Duodenal mucosa (tissue), 2 donors: ENCODE measurements at regions not wholly inside any gene's neighbourhood (a gene's known extent, or its start where the extent isn't known, plus 50 kb on each side); places are given as distances from the start of the nearest gene placed in this dataset.

Experiments used
- H3K27ac ChIP-seq: one replicate; pipeline ENCODE4 v1.7.0; 2013; ENCODE audit warnings: low read depth, low read length
- H3K27me3 ChIP-seq, 2 donors: one replicate each; pipeline ENCODE4 v1.7.0; 2013; ENCODE audit warnings: low read length in 2 of 2, control low read depth in 1 of 2; ENCODE audit not compliant: insufficient read depth in 2 of 2, control insufficient read depth in 1 of 2
- H3K36me3 ChIP-seq, 2 donors: one replicate each; pipeline ENCODE4 v1.7.0; 2013; ENCODE audit warnings: low read length in 2 of 2, control low read depth in 1 of 2; ENCODE audit not compliant: insufficient read depth in 2 of 2, control insufficient read depth in 1 of 2
- H3K4me1 ChIP-seq, 2 donors: one replicate each; pipeline ENCODE4 v1.7.0; 2013; ENCODE audit warnings: low read length in 2 of 2, control low read depth in 1 of 2; ENCODE audit not compliant: insufficient read depth in 2 of 2, control insufficient read depth in 1 of 2
- H3K4me3 ChIP-seq, 2 donors: one replicate each; pipeline ENCODE4 v1.7.0; 2013; ENCODE audit warnings: low read length in 2 of 2, low read depth in 1 of 2
- H3K9ac ChIP-seq, 2 donors: one replicate each; pipeline ENCODE4 v1.7.0; 2013; ENCODE audit warnings: low read length in 2 of 2, low read depth in 1 of 2
- H3K9me3 ChIP-seq, 2 donors: one replicate each; pipeline ENCODE4 v1.7.0; 2013; ENCODE audit warnings: low read length in 2 of 2, control low read depth in 1 of 2; ENCODE audit not compliant: control insufficient read depth in 1 of 2

DNA sequence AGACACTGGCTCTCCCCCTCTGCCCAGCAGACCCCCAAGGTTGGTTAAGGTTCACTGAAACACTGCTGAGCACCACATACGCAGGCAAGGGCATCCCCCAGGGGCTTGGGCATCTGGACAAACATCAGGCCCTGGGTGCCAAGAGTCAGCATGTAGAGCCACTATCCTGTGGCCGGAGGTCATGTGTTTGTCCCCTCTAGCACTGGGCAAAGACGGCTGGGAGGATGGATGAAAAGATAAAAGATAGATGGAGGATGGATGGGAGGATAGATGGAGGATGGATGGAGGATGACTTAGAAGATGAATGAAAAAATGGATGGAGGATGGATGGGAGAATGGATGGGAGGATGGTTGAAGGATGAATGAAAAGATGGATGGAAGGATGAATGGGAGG lies 216.8 kb upstream of the IER5L start:
- Histone ChIP-seq H3K27ac (no peak overlapping the region), H3K9me3 (no peaks in the 10 kb centered on the region), H3K4me1 (peaks cover 12 to 16% of the 10 kb centered on the region in 2 donors), H3K36me3 (no peaks in the 10 kb centered on the region), H3K9ac (no peak overlapping the region), H3K27me3 (no peaks in the 10 kb centered on the region), H3K4me3 (no peak overlapping the region)

DNA sequence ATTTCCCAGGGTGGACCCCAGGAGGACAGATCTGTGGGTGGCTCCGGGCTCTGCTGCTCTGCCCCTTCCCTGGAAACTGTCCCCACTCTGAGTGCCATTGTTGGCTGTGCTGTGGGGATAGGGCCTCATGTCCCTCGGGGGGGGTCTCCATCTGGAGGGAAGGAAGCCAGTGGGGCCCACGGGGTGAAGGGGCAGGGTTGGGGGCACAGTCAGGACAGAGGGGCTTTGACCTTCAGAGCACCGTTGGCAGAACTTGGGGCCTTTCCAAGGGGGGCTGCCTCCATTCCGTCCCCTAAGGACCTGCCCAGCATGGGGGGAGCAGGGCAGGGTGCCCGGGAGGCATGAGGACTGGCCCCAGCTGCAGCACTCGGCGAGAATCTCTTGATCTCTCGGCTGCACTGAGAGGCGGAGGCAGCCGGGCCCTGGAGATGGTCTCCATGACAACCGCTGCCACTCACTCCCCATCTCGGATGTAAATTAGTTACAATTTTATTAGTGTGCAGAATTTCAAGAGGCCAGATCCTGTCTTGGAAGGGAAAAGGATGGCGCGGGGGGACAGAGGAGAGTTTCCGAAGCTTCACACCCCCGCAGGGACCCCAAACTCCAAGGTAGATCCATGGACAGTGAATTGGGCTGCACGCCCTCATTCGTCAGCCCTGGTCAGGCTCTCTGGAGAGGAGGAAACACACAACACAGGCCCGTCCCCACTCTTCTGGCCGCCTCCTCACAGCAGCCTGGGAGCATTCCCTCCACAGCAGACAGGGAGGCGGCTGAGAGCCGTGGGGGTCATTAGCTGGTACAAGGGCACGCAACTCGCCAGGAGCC lies 216.2 kb upstream of the IER5L start:
- Histone ChIP-seq H3K36me3 (no peaks in the 10 kb centered on the region), H3K27ac (no peak overlapping the region), H3K9ac (no peak overlapping the region), H3K4me1 (peaks cover 14 to 16% of the 10 kb centered on the region in 2 donors), H3K9me3 (no peaks in the 10 kb centered on the region), H3K4me3 (no peak overlapping the region), H3K27me3 (no peaks in the 10 kb centered on the region)

DNA sequence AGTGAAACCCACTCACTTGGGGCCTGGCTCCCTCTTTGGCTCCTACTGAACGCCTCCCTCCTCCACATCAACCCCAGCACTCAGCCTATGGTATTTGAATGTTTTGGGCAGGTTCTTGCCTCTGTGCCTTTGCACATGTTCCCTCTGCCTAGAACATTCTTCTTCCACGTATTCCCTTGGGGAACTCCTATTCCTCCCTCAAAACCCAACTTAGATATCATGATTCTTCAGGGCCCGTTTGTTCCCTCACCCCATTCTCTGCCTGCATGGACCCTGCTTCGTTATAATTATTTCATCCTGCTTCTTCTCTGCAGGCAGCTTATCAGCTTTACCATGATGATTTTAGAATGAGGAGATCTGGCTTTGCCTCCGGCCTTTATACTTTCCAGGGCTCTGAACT lies 215.0 kb upstream of the IER5L start:
- H3K4me1 ChIP-seq = peaks cover 14 to 16% of the 10 kb centered on the region in 2 donors
- H3K27me3 ChIP-seq = no peaks in the 10 kb centered on the region
- no peak overlapping the region for H3K9ac ChIP-seq
- H3K9me3 ChIP-seq = no peaks in the 10 kb centered on the region
- H3K4me3 ChIP-seq = no peak overlapping the region
- H3K36me3 ChIP-seq = no peaks in the 10 kb centered on the region
- H3K27ac ChIP-seq = no peak overlapping the region

DNA sequence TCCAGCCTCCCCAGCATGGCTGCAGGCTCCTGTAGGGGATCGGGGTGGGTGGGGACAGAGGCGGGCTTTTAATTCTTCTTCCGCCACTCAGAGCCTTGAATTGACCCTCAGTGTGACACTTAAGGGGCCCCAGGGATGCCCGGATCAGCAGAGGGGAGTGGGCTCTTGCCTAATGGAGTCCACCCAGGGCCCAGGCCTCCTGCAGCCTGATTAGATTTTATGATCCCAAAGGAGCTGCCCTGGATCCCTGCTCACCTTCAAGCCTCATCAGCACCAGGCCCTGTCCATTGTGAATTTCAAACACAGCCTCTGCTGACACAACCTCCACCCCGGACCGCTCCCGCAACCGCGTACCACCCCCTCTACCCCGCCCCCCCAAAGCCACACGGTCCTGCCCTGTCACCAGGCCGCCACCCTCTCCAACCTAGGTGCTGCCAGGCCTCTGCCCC lies 214.1 kb upstream of the IER5L start:
- H3K36me3 ChIP-seq = no peaks in the 10 kb centered on the region
- H3K4me3 ChIP-seq = no peak overlapping the region
- H3K9me3 ChIP-seq = no peaks in the 10 kb centered on the region
- H3K27me3 ChIP-seq = no peaks in the 10 kb centered on the region
- no peak overlapping the region for H3K9ac ChIP-seq
- peaks cover 14 to 16% of the 10 kb centered on the region in 2 donors for H3K4me1 ChIP-seq
- H3K27ac ChIP-seq = no peak overlapping the region

DNA sequence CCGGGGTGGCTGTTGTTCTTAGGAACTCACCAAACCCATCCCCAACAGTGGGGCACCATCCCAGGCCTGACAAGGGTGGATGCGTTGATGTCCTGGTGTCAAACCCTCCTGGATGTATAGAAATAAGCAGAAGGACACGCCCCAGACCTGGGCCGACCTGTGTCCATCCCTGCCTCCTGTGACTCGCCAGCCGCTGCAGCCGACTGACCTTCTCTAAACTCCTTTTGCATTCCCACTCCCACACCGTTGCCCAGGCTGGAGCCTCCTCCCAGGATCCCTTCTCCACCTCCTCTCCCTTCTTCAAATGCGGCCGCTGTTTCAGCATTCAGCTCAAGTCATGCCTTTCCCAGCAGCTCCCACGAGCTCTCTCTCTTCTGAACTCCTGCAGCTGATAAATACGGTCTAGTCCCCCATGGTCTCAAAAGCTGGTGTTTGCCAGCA lies 213.2 kb upstream of the IER5L start:
- H3K4me3 ChIP-seq = no peak overlapping the region
- H3K9ac ChIP-seq = no peak overlapping the region
- peaks cover 14 to 16% of the 10 kb centered on the region in 2 donors for H3K4me1 ChIP-seq

DNA sequence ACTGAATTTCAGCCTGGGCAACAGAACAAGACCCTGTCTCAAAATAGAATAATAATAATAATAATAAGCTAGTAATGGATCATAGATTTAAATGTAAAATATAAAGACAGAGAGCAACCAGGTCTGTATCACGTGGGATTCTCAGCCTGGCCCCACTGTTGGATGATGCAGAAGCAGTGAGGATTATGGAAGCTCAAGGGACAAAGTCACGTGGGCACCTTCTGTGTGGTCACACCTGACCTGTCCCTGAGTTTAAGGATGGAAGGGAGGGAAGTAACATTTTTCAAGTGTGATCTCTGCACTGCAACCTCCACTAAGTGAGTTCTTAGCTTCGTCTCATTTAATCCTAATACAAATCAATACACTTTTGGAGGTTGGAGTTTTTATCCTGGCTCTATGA lies 212.5 kb upstream of the IER5L start:
- H3K27ac ChIP-seq = no peak overlapping the region
- H3K4me3 ChIP-seq = no peak overlapping the region
- H3K9me3 ChIP-seq = no peaks in the 10 kb centered on the region
- H3K36me3 ChIP-seq = no peaks in the 10 kb centered on the region
- H3K27me3 ChIP-seq = no peaks in the 10 kb centered on the region
- H3K4me1 ChIP-seq = peaks cover 14 to 16% of the 10 kb centered on the region in 2 donors
- no peak overlapping the region for H3K9ac ChIP-seq

More for the DNA sequence above, 213.2 kb upstream of the IER5L start:
- no peaks in the 10 kb centered on the region for H3K36me3 ChIP-seq
- no peak overlapping the region for H3K27ac ChIP-seq
- H3K27me3 ChIP-seq = no peaks in the 10 kb centered on the region
- no peaks in the 10 kb centered on the region for H3K9me3 ChIP-seq

DNA sequence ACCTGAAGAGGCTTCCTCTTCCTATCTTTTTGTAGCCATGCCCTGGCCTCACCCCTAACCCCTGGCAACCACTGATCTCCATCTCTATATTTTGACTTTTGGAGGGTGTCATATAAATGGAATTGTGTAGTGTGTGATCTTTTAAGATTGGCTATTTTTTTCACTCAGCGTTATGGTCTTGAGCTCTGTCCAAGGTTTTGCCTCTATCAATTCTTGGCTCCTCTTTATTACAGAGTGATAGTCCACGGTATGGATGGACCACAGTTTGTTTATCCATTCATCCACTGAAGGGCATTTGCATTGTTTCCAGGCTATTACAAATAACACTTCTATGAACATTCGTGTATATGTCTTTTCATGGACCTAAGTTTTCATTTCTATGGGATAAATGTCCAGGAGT lies 209.8 kb upstream of the IER5L start:
- H3K4me1 ChIP-seq = peaks cover 17 to 23% of the 10 kb centered on the region in 2 donors
- H3K9me3 ChIP-seq = no peaks in the 10 kb centered on the region
- H3K27me3 ChIP-seq = no peaks in the 10 kb centered on the region
- no peak overlapping the region for H3K9ac ChIP-seq
- no peak overlapping the region for H3K27ac ChIP-seq
- no peak overlapping the region for H3K4me3 ChIP-seq
- H3K36me3 ChIP-seq = no peaks in the 10 kb centered on the region

DNA sequence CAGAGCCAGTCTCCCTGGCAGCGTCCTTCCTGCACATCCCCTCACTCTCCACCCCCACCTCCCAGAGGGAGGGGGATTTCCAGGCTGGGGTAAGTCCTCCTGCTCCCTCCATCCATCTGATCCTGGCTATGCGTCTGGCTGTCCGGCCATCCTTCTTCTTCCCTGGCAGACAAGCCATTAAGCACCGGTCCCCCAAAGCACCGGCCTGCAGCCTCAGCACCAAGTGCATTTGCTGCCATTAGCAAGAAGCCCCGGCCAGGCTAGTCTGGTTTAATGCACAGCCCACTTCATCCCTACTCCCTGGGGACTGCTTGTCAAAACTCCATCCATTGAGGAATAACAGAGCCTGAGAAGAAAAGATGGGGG lies 208.7 kb upstream of the IER5L start:
- peaks cover 24 to 29% of the 10 kb centered on the region in 2 donors for H3K4me1 ChIP-seq
- no peaks in the 10 kb centered on the region for H3K36me3 ChIP-seq
- H3K9me3 ChIP-seq = no peaks in the 10 kb centered on the region

DNA sequence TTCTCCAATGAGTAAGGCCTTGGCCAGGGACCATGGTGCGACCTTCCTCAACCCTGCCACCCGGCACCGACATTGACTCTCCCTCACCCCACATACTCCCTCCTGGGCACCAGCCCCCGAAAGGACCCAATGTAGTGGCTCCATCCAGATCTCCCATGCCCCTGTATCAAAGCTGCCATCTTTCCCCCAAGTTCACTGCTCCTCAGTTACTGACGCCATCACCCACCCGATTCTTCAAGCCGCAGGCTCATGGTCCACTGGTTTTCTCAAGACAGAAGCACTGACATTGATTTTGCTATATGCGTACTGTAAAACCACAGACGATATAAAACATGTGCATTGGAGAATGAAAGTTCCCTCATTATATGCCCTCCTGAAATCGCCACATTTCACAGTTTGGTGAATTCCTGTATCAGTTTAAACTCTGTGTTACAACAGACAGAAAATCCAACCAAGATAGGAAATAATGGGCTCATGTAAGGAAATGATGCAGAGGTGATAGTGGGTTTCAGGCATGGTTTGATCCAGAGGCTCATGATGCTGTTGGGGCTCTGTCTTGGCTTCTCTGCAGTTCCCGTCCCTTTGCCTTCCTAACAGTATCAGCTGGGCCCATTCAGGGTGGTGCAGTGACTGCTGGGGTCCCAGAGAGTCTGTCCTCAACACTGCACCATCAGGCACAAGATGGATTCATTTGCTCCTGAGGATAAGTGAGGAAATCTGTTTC lies 207.3 kb upstream of the IER5L start:
- Histone ChIP-seq H3K36me3 (no peaks in the 10 kb centered on the region), H3K27ac (no peak overlapping the region), H3K9me3 (no peaks in the 10 kb centered on the region), H3K4me1 (peaks cover 16 to 18% of the 10 kb centered on the region in 2 donors), H3K27me3 (no peaks in the 10 kb centered on the region), H3K4me3 (no peak overlapping the region), H3K9ac (no peak overlapping the region)

More for the DNA sequence above, 208.7 kb upstream of the IER5L start:
- no peak overlapping the region for H3K4me3 ChIP-seq
- no peak overlapping the region for H3K9ac ChIP-seq
- no peak overlapping the region for H3K27ac ChIP-seq
- H3K27me3 ChIP-seq = no peaks in the 10 kb centered on the region

DNA sequence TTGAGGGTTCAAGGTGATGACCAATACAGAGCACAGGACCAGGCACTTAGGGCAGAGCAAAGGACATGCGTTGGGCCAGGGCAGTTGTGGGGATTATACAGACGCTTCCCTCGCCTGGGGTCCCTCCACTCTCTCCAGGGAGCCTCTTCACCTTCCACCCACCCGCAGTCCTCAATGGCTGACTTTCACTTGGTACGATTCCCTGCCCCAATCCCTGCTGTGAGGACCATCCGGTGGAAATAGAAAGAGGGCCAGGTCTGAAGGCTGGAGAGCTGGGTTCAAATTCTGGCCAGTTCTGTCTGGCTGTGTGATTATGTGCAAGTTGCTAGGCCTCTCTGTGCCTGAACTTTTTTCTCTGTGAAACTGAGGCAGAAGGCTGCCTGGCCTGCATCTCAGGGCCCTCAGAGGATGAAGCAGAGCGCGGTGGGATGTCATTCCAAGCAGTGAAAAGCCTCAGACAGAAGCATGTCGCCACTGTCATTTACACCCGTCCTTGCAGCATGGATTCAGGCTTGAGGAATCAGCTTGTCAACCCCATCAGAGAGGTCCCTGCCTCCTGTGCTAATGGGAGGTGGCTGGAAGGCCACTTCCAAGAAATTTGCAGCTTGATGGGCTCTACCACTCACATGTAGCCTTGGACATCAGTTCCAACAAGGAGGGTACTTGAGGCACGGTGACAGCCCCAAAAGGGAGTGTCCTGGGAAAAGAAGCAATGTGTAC lies 206.6 kb upstream of the IER5L start:
- Histone ChIP-seq H3K9me3 (no peaks in the 10 kb centered on the region), H3K4me1 (peaks cover 10 to 15% of the 10 kb centered on the region in 2 donors), H3K4me3 (no peak overlapping the region), H3K27ac (no peak overlapping the region), H3K36me3 (no peaks in the 10 kb centered on the region), H3K9ac (no peak overlapping the region), H3K27me3 (no peaks in the 10 kb centered on the region)
